ENCODE measurements at regions not wholly inside any gene's neighbourhood (a gene's known extent, or its start where the extent isn't known, plus 50 kb on each side); places are given as distances from the start of the nearest gene placed in this dataset.

GRCh38 chr2:236767941-236768340 is 198.3 kb downstream of the ACKR3 start:
- TF ChIP-seq TCF7 (IDR thresholded peaks at IDR 0.05; ENCODE audit: low read depth): no peak
- TF ChIP-seq SAP130 (CRISPR knock-in tag; IDR thresholded peaks at IDR 0.05; ENCODE audit: low read depth): no peak
- no peak for TF ChIP-seq CEBPB (IDR thresholded peaks at IDR 0.05; ENCODE audit: borderline replicate concordance, low read depth, low read length)
- TF ChIP-seq ZNF136 (CRISPR knock-in tag; IDR thresholded peaks at IDR 0.05; ENCODE audit: low read depth): no peak
- TF ChIP-seq ZNF331 (CRISPR knock-in tag; IDR thresholded peaks at IDR 0.05): no peak
- no peak for TF ChIP-seq ZBTB1 (CRISPR knock-in tag; IDR thresholded peaks at IDR 0.05; ENCODE audit: borderline replicate concordance)
- TF ChIP-seq CBFB (CRISPR knock-in tag; IDR thresholded peaks at IDR 0.05): no peak
- TF ChIP-seq GATAD1 (CRISPR knock-in tag; IDR thresholded peaks at IDR 0.05): no peak

Data from HepG2 (cell line).